Right lobe of liver (tissue), 6 donors: ENCODE measurements at regions not wholly inside any gene's neighbourhood (a gene's known extent, or its start where the extent isn't known, plus 50 kb on each side); places are given as distances from the start of the nearest gene placed in this dataset.

ENCODE experiments used
- ATAC-seq, 4 donors: fragments of 200-7000 bp; cut with Tn5 transposase; one replicate each; pipeline ENCODE4 v1.9.1; 2020; ENCODE audit warnings: mild to moderate bottlenecking in 4 of 4, moderate library complexity in 4 of 4
- DNase-seq, 3 donors: peaks; one replicate each; pipeline ENCODE4 v3.0.0-alpha.2; 2020
- H3K27ac ChIP-seq, 3 donors: fragments of 200-600 bp; one replicate each; pipeline ENCODE4 v1.8.0; 2022
- H3K27me3 ChIP-seq, 2 donors: fragments of 200-600 bp; one replicate each; pipeline ENCODE4 v1.8.0; 2022
- H3K36me3 ChIP-seq, 4 donors: fragments of 200-600 bp; sonication (generic) in 1 of 4; one replicate each; pipeline versions ENCODE4 v1.5.1 to v1.8.0; 2017 to 2022; ENCODE audit warnings: control low read depth in 1 of 4
- H3K4me1 ChIP-seq, 4 donors: fragments of 200-600 bp; sonication (generic) in 1 of 4; one replicate each; pipeline versions ENCODE4 v1.5.1 to v1.8.0; 2017 to 2022; ENCODE audit warnings: control low read depth in 1 of 4
- H3K4me3 ChIP-seq, 3 donors: fragments of 200-600 bp; one replicate each; pipeline ENCODE4 v1.8.0; 2022
- H3K9me3 ChIP-seq, 4 donors: fragments of 200-600 bp; sonication (generic) in 1 of 4; one replicate each; pipeline versions ENCODE4 v1.5.1 to v1.8.0; 2017 to 2022; ENCODE audit warnings: control low read depth in 1 of 4
- CTCF ChIP-seq, 4 donors: fragments of 200-600 bp in 3 of 4; fragments of 450-650 bp in 1 of 4; IDR thresholded peaks; one replicate each; pipeline versions ENCODE4 v1.5.1 to v1.8.0; 2016 to 2022; ENCODE audit warnings: antibody characterized with exemption in 4 of 4, mild to moderate bottlenecking in 2 of 4
- POLR2A ChIP-seq: fragments of 450-650 bp; IDR thresholded peaks from one replicate; pipeline ENCODE4 v1.6.1; 2017; ENCODE audit warnings: antibody characterized with exemption, mild to moderate bottlenecking
- WGBS: methylation state at CpG from one replicate; pipeline ENCODE4 v1.1.6; 2018; ENCODE audit warnings: low coverage, low lambda C conversion rate; ENCODE audit not compliant: insufficient coverage; ENCODE audit errors: missing lambda C conversion rate; 5-methylcytosine and 5-hydroxymethylcytosine counted together
- intact Hi-C, 2 donors: fragments of 100-400 bp; cut with DNase I; formaldehyde crosslinking; loops; one replicate each; pipeline versions ENCODE4 v1.11.2 to v1.14.1; 2022
- donor health status: DM: no; HTN: yes; CAD: no.
- donor health status: DM: no; HTN: no; CAD: no.
- donor health status: DM: no; HTN: no; CAD: no.
- donor health status: DM: no; HTN: yes; CAD: no.
- donor health status: DM: no; HTN: yes; CAD: no.

DNA sequence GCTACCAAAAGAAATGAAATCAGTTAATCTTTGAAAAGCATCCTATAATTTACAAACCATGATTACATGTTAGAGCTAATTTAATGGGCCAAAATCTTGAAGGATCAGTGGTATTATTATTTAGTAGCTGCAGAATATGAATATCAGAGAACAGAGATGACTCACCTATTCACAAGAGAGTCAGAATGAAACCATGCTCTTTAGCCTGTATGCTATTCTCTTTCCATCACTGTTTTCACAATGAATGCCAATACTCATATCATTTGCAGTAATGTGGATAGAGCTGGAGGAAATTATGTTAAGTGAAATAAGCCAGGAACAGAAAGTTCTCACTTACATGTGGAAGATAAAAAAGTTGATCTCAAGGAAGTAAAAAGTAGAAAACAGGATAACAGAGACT, 414.1 kb downstream of the CENPC start:
- no peak overlapping the region for H3K4me3 ChIP-seq
- DNase-seq (no peak), ATAC-seq (no peak)
- no peaks in the 10 kb centered on the region for H3K4me1 ChIP-seq
- no peaks in the 10 kb centered on the region for H3K27me3 ChIP-seq
- H3K27ac ChIP-seq: no peak overlapping the region
- H3K36me3 ChIP-seq: no peaks in the 10 kb centered on the region
- no peaks in the 10 kb centered on the region for H3K9me3 ChIP-seq
- TF ChIP-seq CTCF (IDR thresholded peaks at IDR 0.05): no peak
- no peak for TF ChIP-seq POLR2A
- intact Hi-C loops: no loop called here

GRCh38 chr4:67130411-67130810, 414.9 kb downstream of the CENPC start:
- Histone ChIP-seq H3K9me3 (no peaks in the 10 kb centered on the region), H3K27me3 (no peaks in the 10 kb centered on the region), H3K27ac (no peak overlapping the region), H3K4me1 (no peaks in the 10 kb centered on the region), H3K4me3 (no peak overlapping the region), H3K36me3 (no peaks in the 10 kb centered on the region)
- intact Hi-C loops: no loop called here
- 10% methylated on average over 1 of the region's 1 CpG for WGBS
- ATAC-seq (no peak), DNase-seq (no peak)
- TF ChIP-seq POLR2A (no peak), CTCF (IDR thresholded peaks at IDR 0.05) (no peak)

DNA sequence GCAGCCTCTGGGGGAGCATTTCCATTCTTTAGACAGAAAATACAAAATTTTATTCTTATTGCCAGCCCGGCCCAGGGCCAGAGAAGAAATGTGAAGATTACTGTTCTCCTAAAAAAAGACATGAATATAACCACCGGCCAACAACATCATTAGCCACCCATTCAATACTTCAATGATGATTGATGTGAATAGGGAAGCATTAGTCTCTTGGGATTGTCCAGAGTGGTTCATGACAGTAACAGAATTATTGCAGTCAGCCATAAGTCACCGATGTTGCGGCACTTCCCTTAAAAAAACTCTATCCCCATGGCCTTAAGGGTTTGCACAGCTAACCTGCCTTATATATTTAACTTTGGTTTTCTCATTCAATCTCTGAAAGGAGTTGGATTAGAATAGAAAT, 418.7 kb downstream of the CENPC start:
- H3K36me3 ChIP-seq: no peaks in the 10 kb centered on the region
- 69% methylated on average over 4 of the region's 4 CpGs for WGBS
- no peak overlapping the region for H3K4me3 ChIP-seq
- DNase-seq (no peak), ATAC-seq (no peak)
- intact Hi-C loops: no loop called here
- no peaks in the 10 kb centered on the region for H3K27me3 ChIP-seq
- H3K27ac ChIP-seq: no peak overlapping the region
- TF ChIP-seq CTCF (IDR thresholded peaks at IDR 0.05): no peak
- TF ChIP-seq POLR2A: no peak
- H3K9me3 ChIP-seq: no peaks in the 10 kb centered on the region
- no peaks in the 10 kb centered on the region for H3K4me1 ChIP-seq

GRCh38 chr4:67125636-67126514, 419.4 kb downstream of the CENPC start:
- WGBS: 45% methylated on average over 5 of the region's 5 CpGs
- no peaks in the 10 kb centered on the region for H3K9me3 ChIP-seq
- intact Hi-C loops: no loop called here
- no peak for TF ChIP-seq CTCF (IDR thresholded peaks at IDR 0.05)
- TF ChIP-seq POLR2A: no peak
- H3K4me3 ChIP-seq: no peak overlapping the region
- no peaks in the 10 kb centered on the region for H3K27me3 ChIP-seq
- no peaks in the 10 kb centered on the region for H3K4me1 ChIP-seq
- DNase-seq: no peak
- ATAC-seq: no peak
- H3K27ac ChIP-seq: no peak overlapping the region
- no peaks in the 10 kb centered on the region for H3K36me3 ChIP-seq
